ENCODE measurements at regions not wholly inside any gene's neighbourhood (a gene's known extent, or its start where the extent isn't known, plus 50 kb on each side); places are given as distances from the start of the nearest gene placed in this dataset.
A peak's percentile ranks its signal among the peaks of the same experiment; 100 is the strongest.
"Not testable (repeated sequence)": the region's sequence is repeated elsewhere in the genome, so short reads cannot be mapped to it uniquely, and the experiment has no call there.

DNA sequence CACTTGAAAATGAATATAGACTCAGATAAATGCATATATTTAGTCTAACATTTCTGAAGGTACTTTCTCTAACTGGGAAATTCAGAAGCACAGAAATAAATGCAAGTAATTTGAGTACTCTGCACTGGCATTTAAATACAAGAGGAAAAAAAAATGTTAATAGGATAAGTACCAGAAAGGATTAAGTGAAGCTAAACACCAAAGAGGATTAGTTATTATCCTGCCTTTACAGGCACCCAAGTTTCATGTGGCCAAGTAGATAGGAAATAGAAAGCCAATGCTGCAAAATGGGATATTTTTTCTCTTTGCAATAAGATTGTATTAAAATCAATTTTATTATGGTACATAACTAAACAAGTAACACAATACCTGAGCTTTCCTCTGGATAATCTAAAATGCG, 762.5 kb downstream of the PCDH7 start:
- no peaks in the 10 kb centered on the region for H3K27me3 Mint-ChIP-seq (ENCODE audit: insufficient read depth, low read depth)
- no peak overlapping the region for H3K27ac Mint-ChIP-seq
- peaks cover 10% of the 10 kb centered on the region for H3K4me1 ChIP-seq
- TF ChIP-seq, protein P1, sequence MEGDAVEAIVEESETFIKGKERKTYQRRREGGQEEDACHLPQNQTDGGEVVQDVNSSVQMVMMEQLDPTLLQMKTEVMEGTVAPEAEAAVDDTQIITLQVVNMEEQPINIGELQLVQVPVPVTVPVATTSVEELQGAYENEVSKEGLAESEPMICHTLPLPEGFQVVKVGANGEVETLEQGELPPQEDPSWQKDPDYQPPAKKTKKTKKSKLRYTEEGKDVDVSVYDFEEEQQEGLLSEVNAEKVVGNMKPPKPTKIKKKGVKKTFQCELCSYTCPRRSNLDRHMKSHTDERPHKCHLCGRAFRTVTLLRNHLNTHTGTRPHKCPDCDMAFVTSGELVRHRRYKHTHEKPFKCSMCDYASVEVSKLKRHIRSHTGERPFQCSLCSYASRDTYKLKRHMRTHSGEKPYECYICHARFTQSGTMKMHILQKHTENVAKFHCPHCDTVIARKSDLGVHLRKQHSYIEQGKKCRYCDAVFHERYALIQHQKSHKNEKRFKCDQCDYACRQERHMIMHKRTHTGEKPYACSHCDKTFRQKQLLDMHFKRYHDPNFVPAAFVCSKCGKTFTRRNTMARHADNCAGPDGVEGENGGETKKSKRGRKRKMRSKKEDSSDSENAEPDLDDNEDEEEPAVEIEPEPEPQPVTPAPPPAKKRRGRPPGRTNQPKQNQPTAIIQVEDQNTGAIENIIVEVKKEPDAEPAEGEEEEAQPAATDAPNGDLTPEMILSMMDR (IDR thresholded peaks at IDR 0.05) = no peak
- TF ChIP-seq EZH2phosphoT487 (IDR thresholded peaks at IDR 0.05) = peak; percentile 33
- no peak for TF ChIP-seq EZH2 (IDR thresholded peaks at IDR 0.05)
- peak; percentile 4 for DNase-seq (ENCODE audit: low spot score)
- no peaks in the 10 kb centered on the region for H3K9me3 ChIP-seq (ENCODE audit: low read depth)
- peak overlapping the region; percentile 51 for H3K4me2 ChIP-seq
- no peaks in the 10 kb centered on the region for H4K20me1 ChIP-seq (ENCODE audit: low read depth)
- H2AFZ ChIP-seq (replicated peaks) = no peak overlapping the region
- H3F3A ChIP-seq (ENCODE audit: low read depth) = no peaks in the 10 kb centered on the region
- H3K4me1 Mint-ChIP-seq = peaks cover 4% of the 10 kb centered on the region
- no peak overlapping the region for H3K4me3 Mint-ChIP-seq
- no peaks in the 10 kb centered on the region for H3K79me2 ChIP-seq (ENCODE audit: low read depth)
- no peaks in the 10 kb centered on the region for H3K36me3 Mint-ChIP-seq
- H3K4me3 ChIP-seq = no peak overlapping the region
- no peaks in the 10 kb centered on the region for H3K27me3 ChIP-seq
- H3K36me3 ChIP-seq = no peaks in the 10 kb centered on the region
- H3K9me3 Mint-ChIP-seq = peaks cover 4% of the 10 kb centered on the region
- H3K9ac ChIP-seq = no peak overlapping the region
- no peak overlapping the region for H3K27ac ChIP-seq

DNA sequence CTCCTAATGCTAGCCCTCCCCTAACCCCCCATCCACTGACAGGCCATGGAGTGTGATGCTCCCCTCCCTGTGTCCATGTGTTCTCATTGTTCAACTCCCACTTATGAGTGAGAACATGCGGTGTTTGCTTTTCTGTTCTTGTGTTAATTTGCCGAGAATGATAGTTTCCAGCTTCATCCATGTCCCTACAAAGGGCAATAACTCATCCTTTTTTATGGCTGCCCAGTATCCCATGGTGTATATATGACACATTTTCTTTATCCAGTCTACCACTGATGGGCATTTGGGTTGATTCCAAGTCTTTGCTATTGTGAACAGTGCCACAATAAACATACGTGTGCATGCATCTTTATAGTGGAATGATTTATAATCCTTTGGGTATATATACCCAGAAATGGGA, 779.0 kb downstream of the PCDH7 start:
- not testable (repeated sequence) for H2AFZ ChIP-seq (replicated peaks); H3K9me3 ChIP-seq (ENCODE audit: low read depth); H3F3A ChIP-seq (ENCODE audit: low read depth); H3K27me3 ChIP-seq; H3K4me3 ChIP-seq; H4K20me1 ChIP-seq (ENCODE audit: low read depth); H3K36me3 Mint-ChIP-seq; H3K4me3 Mint-ChIP-seq; DNase-seq (ENCODE audit: low spot score); H3K27ac ChIP-seq; H3K36me3 ChIP-seq; H3K27ac Mint-ChIP-seq; H3K4me2 ChIP-seq; H3K79me2 ChIP-seq (ENCODE audit: low read depth); H3K27me3 Mint-ChIP-seq (ENCODE audit: insufficient read depth, low read depth); H3K9me3 Mint-ChIP-seq; H3K4me1 Mint-ChIP-seq; H3K9ac ChIP-seq; H3K4me1 ChIP-seq

DNA sequence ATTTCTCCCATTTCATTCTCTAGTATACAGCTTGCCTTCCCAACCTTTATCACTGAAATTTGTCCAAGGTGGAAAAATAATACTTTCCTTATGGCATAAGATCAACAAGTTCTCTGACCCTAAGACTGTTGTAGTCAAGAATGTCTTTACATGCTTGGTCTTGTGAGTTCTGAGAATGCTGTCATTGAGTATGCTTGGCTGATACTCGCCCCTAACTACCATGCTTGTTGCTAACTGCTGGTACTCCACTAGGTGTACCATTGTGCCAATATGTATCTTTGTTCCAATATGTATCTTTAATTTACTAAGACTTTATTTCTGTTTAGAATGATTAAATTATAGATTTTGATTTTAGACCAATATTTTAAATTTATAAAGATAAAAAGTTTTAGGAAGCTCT, 796.4 kb downstream of the PCDH7 start:
- H3K27ac ChIP-seq = no peak overlapping the region
- H3K27me3 ChIP-seq = no peaks in the 10 kb centered on the region
- Mint-ChIP-seq H3K4me1 (peaks cover 3% of the 10 kb centered on the region), H3K27me3 (ENCODE audit: insufficient read depth, low read depth) (no peaks in the 10 kb centered on the region), H3K27ac (no peak overlapping the region), H3K36me3 (no peaks in the 10 kb centered on the region), H3K9me3 (no peaks in the 10 kb centered on the region), H3K4me3 (no peak overlapping the region)
- H4K20me1 ChIP-seq (ENCODE audit: low read depth) = no peaks in the 10 kb centered on the region
- no peaks in the 10 kb centered on the region for H3K9me3 ChIP-seq (ENCODE audit: low read depth)
- no peak overlapping the region for H3K9ac ChIP-seq
- no peak for DNase-seq (ENCODE audit: low spot score)
- no peak overlapping the region for H3K4me2 ChIP-seq
- H3K36me3 ChIP-seq = no peaks in the 10 kb centered on the region
- H3K4me1 ChIP-seq = no peaks in the 10 kb centered on the region
- no peaks in the 10 kb centered on the region for H3K79me2 ChIP-seq (ENCODE audit: low read depth)
- no peak overlapping the region for H3K4me3 ChIP-seq
- no peak overlapping the region for H2AFZ ChIP-seq (replicated peaks)
- no peaks in the 10 kb centered on the region for H3F3A ChIP-seq (ENCODE audit: low read depth)
- TF ChIP-seq, protein P1 (IDR thresholded peaks at IDR 0.05) = no peak
- TF ChIP-seq EZH2 (IDR thresholded peaks at IDR 0.05) = no peak
- TF ChIP-seq EZH2phosphoT487 (IDR thresholded peaks at IDR 0.05) = no peak

DNA sequence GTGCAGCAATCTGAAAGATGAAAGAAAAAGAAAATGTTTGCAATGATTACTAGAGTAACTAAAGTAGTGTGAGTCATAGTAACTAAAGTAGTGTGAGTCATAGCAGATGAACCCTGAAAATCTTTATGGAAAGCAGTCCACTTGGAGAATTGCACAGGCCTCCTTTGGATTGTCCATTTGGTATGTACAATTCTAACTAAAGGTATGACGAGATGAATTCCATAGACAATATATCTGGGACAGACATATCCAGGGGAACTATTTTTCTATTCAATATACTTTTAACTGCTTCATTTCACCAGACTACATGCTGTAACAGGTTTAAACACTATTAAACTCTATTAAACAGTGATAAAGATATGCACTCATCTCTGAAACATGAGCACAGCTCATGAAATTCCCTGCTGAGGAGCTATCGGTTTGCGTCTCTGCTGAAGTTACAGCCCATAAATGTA, 798.7 kb downstream of the PCDH7 start:
- Mint-ChIP-seq H3K9me3 (no peaks in the 10 kb centered on the region), H3K36me3 (no peaks in the 10 kb centered on the region), H3K4me3 (no peak overlapping the region), H3K27me3 (ENCODE audit: insufficient read depth, low read depth) (no peaks in the 10 kb centered on the region), H3K27ac (no peak overlapping the region), H3K4me1 (peaks cover 3% of the 10 kb centered on the region)
- Histone ChIP-seq H3K4me3 (no peak overlapping the region), H4K20me1 (ENCODE audit: low read depth) (no peaks in the 10 kb centered on the region), H3K4me2 (no peak overlapping the region), H3F3A (ENCODE audit: low read depth) (no peaks in the 10 kb centered on the region), H3K9ac (no peak overlapping the region), H3K79me2 (ENCODE audit: low read depth) (no peaks in the 10 kb centered on the region), H3K9me3 (ENCODE audit: low read depth) (no peaks in the 10 kb centered on the region), H2AFZ (replicated peaks) (no peak overlapping the region), H3K27me3 (no peaks in the 10 kb centered on the region), H3K27ac (no peak overlapping the region), H3K36me3 (no peaks in the 10 kb centered on the region), H3K4me1 (no peaks in the 10 kb centered on the region)
- DNase-seq (ENCODE audit: low spot score) = no peak
- TF ChIP-seq, protein P1 (IDR thresholded peaks at IDR 0.05) = no peak
- no peak for TF ChIP-seq EZH2 (IDR thresholded peaks at IDR 0.05)
- no peak for TF ChIP-seq EZH2phosphoT487 (IDR thresholded peaks at IDR 0.05)

Data from neural progenitor cell (in vitro differentiated cells).